ENCODE measurements at regions not wholly inside any gene's neighbourhood (a gene's known extent, or its start where the extent isn't known, plus 50 kb on each side); places are given as distances from the start of the nearest gene placed in this dataset.

DNA sequence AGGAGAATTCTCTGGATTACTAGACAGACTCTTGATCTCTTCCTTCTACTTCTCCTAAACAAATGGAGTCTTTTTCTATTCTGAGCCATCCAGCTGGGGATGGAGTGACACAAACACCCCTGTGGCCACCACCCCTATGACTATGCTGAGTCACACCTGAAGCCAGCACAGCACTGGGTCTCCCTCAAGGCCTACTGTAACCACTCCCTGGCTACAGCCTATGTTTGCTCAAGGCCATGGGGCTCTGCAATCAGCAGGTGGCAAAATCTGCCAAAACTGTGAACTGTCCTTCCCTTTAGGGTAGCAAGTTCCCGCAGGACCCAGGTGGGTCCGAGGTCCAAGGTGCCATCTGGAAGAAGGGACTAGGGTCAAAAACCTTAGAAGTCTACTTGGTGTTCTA, 132.3 kb downstream of the TINAG start:
- DNase-seq: no peak

DNA sequence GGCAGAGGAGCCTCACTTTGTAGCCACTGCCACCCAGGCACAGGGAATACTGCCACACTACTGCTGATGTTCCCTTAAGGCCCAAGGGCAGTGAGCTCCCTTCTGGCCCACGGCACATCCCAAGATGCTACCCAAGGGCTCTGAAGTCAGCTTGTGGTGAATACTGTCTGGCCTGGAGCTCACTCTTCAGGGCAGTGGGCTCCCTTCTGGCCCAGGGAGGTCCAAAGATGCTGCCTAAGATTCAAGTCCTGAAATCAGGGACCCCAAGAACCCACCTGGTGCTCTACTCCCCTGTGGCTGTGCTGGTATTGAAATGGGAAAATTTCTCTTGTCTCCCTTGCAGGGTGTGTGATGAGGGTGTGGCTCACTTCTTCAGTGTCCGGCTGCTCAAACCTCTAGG, 132.8 kb downstream of the TINAG start:
- no peak for DNase-seq

DNA sequence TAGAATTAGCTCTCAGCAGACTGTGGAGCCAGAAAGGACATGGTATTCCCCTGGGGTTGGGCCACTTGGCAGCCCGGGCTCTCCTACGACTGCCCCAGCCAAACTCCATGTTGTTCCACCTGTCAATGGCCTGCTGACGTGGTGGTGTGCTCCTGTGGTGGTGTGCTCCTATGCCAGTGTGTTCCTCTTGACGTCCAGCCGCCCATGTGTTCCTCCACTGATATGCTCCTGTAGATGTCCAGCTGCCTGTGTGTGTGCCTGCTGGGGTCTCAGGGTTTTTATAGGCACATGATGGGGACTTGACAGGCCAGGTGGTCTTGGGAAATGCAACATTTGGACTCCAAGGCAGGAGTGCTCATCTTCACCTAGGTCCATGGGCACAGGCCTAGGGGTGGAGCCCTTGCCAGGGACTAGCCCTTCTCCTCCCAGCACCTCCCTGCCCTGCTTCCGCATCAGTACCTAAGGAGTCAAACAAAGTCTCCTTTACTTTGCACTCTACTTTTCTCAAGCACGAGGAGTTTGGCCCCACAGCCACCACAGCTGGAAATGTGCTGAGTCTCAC, 133.5 kb downstream of the TINAG start:
- DNase-seq: no peak

DNA sequence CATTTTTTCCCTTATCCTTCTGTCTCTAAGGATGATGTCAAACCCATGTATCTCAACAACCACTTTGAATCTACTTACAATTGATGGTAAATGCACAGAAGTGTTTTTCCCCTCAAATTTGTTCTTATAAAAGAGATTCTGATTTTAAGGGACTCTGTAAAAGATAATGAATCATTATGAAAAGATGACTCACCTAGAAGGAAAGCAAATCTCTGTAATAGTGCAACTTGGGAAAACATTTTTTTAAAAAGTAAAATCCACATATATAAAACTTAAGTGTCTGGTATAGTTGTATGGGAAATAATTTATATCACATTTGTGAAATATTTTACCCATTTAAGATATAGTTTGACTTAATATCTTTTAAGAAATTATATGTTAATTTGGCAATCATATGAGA, 137.0 kb downstream of the TINAG start:
- no peak for DNase-seq

DNA sequence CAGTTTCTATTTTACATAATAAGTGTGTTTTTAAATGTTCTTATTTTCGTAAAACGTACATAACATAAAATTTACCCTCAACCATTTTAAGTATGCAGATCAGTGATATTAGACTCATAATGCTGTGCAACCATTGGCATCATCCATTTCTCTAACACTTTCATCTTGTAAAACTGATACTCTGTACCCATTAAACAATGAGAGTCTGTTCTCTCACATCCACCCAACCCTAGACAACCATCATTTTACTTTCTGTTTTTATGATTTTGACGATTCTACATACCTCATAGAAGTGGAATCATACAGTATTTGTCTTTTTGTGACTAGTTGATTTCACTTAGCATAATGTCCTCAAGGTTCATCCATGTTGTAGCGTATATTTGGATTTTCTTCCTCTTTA, 140.4 kb downstream of the TINAG start:
- no peak for DNase-seq

DNA sequence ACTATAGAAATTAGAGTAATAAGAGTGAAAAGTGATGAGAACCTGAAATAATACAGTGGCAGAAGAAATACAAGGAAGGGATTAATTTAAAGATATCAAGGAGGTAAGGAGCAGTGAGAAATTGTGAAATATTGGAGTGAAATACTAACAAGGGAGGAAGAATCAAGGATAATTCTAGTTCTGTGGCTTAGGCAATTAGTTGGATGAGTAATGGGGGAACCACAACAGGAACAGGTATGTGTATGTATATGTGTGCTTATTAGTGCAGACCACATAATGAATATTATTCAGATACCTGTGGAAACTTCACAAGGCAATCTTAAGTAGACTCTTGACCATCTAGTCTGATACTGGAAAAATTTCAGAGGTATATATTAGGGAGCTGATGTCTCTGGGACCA, 143.3 kb downstream of the TINAG start:
- no peak for DNase-seq

DNA sequence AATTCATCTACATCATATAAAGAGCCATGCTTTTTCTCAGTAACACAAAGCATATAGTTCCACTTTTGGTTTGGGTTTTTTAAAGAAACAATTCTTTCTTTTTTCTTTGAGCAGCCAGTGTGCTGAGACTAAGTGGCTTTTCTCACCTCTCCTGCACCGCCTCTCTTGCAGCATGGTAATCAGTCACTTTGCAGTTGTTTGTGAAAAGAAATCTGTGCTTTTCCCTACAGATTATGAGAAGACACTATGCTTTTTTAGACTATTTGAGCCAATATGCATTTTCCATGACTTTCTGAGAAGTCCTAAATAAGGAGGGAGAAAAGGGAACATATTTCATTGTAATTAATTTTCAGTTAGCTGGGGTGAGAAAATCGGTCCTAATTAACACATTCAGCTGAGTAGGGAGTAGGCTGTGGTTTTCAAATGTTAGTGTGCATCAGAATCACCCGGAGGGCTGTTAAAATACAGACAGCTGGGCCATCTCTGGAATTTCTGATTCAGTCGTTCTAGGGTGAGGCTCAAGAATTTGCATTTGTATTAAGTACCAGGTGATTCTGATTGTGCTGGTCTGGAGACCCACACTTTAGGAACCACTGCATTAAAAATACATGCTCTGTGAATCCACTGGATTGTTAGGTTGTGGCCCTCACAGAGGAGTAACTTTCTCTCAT, 155.2 kb downstream of the TINAG start:
- DNase-seq: no peak

DNA sequence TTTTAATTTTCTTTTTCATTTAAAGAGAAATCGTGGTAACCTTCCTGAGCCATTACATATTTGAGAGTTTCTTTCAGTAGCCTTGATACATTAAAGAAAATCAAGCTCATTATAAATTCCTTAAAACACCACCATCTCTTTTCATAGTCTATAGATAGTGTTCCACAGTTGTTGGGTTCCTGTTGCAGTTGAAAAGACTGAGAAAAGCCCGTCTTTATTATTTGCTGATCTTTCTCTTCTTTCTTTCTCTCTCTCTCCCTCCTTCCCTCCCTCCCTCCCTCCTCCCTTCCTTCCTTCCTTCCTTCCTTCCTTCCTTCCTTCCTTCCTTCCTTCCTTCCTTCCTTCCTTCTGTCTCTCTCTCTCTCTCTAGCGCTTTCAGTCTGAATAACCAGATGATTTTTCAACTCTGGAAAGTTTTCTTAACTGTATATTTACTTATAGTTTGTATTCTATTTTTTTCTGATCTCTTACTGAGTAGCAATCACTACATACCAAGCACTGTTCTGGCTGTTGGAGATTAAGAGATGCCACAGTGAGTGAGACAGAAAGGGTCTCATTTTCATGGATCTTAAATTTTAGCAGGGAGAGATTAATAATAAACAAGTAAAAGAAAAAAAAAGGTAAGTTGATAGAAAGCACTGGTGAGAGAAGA, 157.5 kb downstream of the TINAG start:
- DNase-seq: no peak

DNA sequence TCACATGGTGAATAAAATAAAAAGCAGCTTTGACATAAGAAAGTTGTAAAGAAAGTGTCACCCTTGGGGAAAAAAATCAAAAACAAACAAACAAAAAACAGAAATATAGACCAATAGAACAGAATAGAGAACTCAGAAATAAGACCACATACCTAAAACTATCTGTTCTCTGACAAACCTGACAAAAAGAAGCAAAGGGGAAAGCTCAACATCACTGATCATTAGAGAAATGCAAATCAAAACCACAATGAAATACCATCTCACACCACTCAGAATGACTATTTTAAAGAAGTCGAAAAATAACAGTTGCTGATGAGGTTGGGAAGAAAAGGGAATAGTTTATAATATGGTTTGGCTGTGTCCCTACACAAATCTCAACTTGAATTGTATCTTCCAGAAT, 159.1 kb downstream of the TINAG start:
- no peak for DNase-seq

DNA sequence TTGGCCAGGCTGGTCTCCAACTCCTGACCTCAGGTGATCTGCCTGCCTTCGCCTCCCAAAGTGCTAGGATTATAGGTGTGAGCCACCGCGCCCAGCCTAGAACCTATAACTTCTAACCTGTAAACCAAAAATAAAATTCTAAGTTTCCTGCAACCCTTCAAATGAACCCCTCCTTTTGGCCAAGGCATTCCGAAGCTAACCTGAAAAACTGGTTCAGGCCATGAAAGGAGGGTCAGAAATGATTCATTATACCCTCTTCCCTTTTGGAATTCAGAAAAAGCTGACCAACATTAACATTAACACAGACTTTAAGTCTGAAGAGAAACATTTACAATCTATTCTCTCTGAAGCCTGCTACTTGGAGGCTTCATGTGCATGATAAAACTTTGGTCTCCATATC, 165.1 kb downstream of the TINAG start:
- no peak for DNase-seq

DNA sequence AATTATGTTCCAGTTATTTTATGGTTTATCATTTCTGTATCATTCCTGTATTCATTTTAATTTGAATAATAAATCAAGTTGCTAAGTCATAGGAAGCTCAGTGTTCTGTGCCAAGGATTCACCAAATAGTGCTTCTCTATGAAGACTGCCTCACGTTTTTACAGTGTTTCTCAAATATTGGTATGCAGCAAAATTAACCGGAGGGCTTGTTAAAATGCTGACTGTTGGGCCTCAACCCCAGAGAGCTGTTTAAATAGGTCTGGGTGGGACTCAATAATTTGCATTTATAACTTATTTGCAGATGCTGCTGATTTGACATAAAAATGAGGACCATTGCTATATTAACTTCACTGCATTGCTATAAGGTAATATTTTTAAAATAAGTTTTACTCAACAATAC, 166.7 kb downstream of the TINAG start:
- DNase-seq: no peak

DNA sequence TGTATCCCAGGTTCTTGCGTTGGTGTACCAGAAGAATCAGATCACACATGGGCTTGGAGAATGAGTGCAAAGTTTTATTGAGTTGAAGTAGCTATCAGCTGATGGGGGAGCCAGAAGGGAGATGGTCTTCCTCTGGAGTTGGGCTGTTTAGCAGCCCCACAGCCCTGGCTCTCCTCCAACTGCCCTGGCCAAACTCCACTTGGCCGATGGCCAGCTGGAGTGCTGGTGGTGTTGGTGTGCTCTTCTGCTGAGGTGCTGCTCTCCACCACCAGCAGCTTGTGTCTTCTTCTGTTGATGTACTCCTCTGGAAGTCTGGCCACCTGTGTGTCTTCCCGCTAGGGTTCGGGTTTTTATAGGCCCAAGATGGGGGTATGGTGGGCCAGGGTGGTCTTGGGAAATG, 172.8 kb downstream of the TINAG start:
- DNase-seq: no peak

DNA sequence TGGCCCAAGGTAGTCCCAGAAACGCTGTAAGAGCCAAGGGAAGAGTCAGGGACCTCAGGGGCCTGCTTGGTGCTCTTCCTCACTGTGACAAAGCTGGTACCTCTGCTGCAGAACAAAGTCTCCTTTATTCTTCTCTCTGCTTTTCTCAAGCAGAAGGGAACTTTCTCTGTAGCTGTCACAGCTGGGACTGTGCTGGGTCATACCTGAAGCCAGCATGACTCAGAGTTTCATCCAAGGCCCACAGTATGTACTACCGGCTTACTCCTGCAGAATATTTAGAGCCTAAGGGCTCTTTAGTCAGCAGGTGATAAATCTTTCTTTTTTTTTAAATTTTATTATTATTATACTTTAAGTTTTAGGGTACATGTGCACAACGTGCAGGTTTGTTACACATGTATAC, 183.2 kb downstream of the TINAG start:
- no peak for DNase-seq

DNA sequence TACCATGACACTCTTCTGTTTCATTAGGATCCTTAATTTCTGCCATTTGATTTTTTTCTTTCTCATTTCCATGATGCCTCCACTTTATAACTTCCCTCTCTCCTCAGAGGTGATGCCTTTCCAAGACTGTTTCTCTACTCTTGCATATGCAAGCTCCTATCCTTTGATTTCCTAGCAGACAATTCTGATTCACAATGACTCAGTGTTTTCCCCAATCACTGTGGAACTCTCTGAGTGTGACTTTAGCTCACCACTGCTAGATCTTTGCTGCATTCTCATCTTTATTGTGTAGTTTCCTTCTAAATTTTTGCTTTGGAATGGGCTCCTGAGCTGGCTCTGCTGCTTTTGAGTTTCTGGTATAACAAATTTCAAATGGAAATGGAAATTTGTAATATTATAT, 184.9 kb downstream of the TINAG start:
- DNase-seq: no peak

DNA sequence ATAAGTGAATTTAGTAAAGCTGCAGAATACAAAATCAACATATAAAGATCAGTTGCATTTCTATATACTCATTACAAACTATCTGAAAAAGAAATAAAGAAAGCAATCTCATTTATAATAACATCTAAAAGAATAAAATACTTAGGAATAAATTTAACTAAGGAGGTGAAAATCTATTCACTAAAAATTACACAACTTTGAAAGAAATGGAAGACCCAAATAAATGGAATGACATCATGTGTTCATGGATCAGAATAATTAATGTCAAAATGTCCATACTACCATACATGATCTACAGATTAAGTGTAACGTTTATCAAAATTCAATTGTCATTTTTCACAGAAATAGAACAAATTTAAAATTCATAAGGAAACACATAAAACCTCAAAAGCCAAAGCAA, 194.9 kb downstream of the TINAG start:
- no peak for DNase-seq

DNA sequence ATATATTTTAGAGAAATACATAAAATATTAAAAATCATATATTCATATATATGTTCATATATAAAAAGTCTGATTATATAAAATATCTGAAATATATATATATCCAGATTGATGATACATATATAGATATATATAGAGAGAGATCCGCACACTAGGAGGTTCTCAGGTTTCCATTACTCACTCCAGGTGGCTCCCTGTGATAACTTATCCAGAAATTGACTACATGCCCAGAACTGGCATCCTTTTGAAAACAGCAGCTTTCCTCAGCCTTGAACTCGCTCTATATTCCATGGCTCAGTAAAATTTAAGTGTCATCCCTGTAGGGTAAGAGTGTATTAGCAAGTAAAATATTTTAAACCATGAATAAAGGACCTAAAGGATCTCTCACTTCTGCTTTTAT, 206.8 kb downstream of the TINAG start:
- DNase-seq: no peak

DNA sequence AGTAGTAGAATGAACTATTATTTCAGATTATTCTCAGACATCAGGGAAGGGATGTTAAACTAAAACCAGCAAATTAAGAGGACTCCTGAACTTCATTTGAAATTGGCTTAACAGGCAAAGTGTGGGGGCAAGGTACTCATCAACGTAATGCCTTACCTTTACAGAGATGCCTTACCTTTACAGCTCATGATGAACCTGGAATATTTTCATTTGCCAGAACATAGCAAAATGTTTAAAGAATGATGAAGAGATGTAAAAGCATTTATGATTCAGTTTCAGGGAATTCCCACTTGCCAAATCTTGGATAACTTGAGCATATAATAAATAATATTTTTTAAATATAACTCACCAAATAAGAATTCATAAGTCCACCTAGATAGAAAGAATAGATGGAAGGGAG, 207.5 kb downstream of the TINAG start:
- DNase-seq: no peak

DNA sequence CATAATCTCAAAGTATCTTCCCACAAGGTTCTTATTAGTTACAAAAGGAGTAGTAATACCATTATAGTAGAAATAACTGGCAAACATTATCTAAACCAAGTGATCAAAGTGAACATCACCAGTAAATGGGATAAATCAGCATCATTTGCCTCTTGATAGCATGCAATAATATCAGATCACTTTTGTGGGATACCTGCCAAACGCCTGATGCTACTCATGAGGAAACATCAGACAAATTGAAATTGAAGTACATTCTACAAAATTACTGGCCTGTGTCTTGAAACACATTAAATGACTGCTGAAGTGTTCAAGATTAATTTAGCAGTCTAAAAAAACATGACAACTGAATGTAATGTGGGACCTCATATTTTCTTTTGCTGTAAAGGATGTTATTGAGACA, 208.1 kb downstream of the TINAG start:
- no peak for DNase-seq

DNA sequence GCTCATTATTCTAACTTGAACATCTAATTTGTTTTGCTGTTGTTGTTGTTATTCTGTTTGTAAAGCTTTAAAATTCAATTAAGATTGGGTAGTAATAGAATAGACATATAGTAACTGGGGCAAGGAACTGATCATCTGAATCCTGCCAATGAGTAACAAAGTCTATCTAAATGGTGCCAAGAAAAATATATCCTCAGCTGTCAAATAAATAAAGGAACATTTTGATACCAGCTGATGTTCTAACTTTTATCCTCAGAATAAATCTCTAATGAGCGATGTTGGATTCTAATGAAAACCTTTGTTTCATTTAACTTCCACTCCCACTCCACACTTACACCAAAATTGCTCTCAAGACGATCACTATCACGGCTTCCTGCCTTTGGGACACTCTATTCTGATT, 210.9 kb downstream of the TINAG start:
- no peak for DNase-seq

DNA sequence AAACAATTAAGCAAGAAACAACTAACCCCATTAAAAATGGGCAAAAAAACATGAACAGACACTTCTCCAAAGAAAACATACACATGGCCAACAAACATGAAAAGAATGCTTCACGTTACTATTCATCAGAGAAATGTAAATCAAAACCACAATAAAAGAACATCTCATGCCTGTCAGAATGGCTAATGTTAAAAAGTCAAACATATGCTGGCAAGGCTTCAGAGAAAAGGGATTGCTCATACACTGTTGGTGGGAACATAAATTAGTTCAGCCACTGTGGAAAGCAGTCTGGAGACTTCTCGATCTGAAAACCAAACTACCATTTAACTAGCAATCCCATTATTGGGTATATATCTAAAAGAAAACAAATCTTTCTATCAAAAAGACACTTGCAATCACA, 217.5 kb downstream of the TINAG start:
- DNase-seq: no peak

DNA sequence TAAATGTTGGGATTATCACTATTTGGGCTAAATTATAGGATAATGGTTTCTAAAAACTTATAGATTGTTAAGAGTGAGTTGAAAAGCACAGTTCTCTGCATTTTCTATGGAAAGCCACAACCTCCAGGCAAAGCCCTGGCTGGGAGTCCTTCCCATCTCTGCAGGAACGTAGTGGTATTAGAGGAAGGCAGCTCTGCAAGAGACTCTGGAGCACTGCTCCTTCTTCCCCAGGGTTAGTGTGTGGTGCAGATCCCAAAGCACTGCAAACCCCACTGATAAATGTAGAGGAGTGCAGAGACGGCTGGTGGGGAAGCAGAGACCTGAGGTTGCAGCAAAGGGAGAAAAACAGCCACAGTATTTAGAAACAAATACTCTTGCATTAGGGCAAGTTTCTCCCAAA, 225.3 kb downstream of the TINAG start:
- DNase-seq: no peak

DNA sequence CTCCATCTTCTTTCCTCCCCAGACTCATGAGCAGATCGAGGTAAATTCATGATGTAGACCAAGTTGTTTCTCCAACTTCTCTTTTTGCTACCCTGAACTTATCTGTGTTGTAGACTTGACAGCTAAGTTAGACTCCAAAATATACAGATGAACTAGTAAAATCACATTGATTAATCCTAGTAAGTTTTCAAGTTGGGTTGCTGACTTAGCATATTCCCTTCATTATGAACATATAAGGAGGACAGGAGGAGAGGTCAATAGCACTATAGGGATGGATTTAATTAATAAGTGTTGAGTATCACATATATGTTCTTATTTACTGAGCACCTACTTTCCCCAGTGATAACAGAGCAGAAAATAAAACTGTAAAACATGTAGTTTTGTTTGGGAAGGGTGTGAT, 227.3 kb downstream of the TINAG start:
- no peak for DNase-seq

DNA sequence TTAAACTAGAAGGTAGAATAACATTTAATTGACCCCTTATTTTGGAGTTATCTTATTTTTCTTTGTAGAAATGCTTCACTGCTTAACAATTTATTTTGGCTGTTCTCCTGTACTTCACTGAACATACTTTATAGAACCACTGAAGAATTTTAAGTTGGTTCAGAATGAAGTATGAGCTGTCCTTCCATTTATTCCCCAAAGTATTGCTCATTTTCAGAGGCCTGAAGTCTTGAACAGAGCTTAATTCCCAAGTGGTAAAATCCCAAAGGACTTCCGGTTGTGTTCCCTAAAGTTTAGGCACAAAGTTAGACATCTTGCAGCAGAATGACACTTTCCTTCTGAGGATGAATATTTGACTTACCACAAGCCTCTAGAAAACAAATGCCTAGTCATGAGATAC, 233.3 kb downstream of the TINAG start:
- DNase-seq: no peak

DNA sequence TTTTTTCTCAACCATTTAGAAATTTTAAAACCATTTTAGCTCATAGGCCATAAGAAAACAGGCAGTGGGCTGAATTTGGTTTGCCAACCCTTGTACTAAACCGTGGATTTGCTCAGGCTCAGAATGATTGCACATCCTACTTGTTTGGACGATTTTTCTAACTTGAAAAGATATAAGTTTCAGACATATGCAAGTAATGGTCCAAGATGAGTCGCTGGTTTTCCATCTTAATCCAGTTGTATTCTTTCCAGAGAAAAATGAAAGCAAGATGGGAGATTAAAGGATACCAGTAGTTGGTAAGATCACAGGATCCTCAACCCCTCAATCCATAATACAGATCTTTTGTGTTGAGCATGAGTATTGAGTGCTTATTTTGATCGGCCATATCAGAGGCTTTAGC, 250.9 kb downstream of the TINAG start:
- DNase-seq: no peak

Measured in left kidney (tissue), 1 donor.